Choroid plexus epithelial cell (primary cell): ENCODE measurements at regions not wholly inside any gene's neighbourhood (a gene's known extent, or its start where the extent isn't known, plus 50 kb on each side); places are given as distances from the start of the nearest gene placed in this dataset.
A peak's percentile ranks its signal among the peaks of the same experiment; 100 is the strongest.

Source experiments
- DNase-seq: peaks from one replicate; pipeline ENCODE4 v3.0.0-alpha.2; 2010; ENCODE audit warnings: low read depth
- H3K4me3 ChIP-seq: 2 replicates; pipeline ENCODE4 v1.5.1; 2011; ENCODE audit warnings: low read depth, mild to moderate bottlenecking, control low read depth, low read length, moderate library complexity
- TF ChIP-seq, protein P1 (sequence below): conservative IDR thresholded peaks from 2 replicates; pipeline ENCODE4 v1.5.1; 2011; ENCODE audit warnings: low read depth, mild to moderate bottlenecking, control low read depth, inconsistent platforms, low read length, moderate library complexity

DNA sequence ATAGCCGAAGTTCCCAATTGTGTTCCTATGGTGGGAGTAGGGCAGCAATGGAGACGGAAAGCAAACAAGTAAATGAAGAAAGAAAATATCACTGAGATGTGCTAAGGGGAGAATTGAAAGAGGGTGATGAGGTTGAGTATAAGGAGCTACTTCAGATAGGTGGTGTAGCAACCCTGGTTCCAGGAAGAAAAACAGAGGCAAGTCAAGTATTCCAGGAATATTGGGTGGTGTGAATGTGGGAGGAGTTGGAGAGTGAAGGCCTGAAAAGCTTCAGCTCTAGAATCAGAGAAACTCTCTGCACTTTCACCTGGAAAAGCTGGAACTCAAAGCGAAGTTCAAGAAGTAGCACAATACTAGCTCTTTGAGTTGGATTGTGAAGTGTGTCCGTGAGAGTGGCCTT is 342.1 kb downstream of the TLE4 start:
- TF ChIP-seq, protein P1, sequence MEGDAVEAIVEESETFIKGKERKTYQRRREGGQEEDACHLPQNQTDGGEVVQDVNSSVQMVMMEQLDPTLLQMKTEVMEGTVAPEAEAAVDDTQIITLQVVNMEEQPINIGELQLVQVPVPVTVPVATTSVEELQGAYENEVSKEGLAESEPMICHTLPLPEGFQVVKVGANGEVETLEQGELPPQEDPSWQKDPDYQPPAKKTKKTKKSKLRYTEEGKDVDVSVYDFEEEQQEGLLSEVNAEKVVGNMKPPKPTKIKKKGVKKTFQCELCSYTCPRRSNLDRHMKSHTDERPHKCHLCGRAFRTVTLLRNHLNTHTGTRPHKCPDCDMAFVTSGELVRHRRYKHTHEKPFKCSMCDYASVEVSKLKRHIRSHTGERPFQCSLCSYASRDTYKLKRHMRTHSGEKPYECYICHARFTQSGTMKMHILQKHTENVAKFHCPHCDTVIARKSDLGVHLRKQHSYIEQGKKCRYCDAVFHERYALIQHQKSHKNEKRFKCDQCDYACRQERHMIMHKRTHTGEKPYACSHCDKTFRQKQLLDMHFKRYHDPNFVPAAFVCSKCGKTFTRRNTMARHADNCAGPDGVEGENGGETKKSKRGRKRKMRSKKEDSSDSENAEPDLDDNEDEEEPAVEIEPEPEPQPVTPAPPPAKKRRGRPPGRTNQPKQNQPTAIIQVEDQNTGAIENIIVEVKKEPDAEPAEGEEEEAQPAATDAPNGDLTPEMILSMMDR: no peak

DNA sequence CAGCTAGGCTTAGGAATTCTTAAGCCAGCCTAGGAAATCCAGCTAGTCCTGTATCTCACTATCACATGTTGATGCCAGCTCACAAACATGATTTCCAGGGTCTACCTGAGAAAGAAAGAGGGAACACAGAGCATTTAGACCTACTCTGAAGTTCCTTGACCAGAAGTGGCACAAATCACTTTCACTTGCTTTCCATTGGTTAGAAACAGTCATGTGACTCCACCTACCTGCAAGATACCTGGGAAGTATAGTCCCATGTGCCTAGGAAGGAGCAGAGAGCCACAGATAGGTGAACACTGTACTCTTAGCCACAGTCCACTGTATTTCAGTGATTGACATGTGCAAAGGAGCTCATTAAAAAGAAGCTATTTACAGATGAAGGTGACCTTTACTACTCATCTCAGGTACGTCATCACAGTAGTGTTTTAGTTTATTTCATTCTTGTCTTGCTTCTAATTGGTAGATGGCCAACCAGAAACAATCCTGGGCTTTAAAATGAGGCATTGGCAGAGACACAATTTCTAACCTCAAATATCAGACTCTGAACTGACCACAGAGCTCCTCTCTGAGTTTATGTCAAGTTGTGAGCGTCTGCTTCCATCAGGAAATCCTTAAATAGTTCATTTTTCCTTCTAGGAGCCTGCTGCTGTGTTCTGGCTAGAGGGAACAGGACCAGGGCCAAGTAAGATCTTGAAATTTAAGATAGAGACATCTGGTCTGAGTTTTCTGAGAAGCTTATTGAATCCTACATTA is 340.7 kb downstream of the TLE4 start:
- no peak overlapping the region for H3K4me3 ChIP-seq
- peak; percentile 34 for DNase-seq
- TF ChIP-seq, protein P1: no peak

More for the DNA sequence above, 342.1 kb downstream of the TLE4 start:
- H3K4me3 ChIP-seq: no peak overlapping the region
- DNase-seq: no peak

DNA sequence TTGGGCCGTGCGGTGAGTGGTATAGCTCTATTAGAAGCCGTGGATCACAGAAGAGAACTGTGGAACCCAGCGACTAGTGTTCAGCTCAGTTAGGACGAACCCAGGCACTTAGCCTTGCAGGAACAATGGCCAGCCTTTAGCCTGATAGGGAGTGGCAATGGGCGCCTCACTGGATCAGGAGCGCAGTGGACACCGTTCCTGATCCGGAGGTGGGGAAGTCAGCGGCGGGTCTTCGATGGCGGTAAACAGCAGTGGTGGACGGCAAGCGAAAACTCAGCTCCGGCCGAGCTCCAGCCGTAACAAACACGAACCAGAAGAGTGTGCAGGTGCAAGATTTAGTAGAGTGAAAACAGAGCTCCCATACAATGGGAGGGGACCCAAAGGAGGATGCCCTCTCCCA is 340.0 kb downstream of the TLE4 start:
- TF ChIP-seq, protein P1: no peak
- H3K4me3 ChIP-seq: no peak overlapping the region
- DNase-seq: no peak

- DNase-seq: no peak
- TF ChIP-seq, protein P1: no peak
- H3K4me3 ChIP-seq: no peak overlapping the region
Measured at GRCh38 chr9:79902825-79903600, 331.2 kb downstream of the TLE4 start.

DNA sequence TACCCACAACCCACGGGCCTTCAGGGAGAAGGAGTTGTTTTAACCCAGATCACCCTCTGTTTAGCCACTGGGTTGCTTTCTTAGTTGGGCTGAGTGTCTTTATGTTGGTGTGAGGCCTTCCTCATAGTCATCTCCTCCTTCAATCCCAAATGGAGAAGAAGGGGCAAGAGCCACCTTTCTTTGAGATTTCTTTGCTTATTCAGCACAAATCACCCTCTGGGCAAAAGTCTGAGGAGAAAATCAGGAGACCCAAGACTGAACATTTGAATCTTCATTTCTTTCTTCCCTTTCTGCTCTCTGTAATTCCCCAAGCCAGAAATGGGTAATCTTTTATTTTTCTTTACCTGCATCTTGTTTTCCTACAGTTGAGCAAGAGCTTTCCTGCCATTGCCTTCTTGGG is 329.0 kb downstream of the TLE4 start:
- DNase-seq: no peak
- TF ChIP-seq, protein P1: no peak
- H3K4me3 ChIP-seq: no peak overlapping the region

GRCh38 chr9:79896390-79896980 is 324.7 kb downstream of the TLE4 start:
- DNase-seq: no peak
- TF ChIP-seq, protein P1: no peak
- no peak overlapping the region for H3K4me3 ChIP-seq
